OCI-LY3 (cell line): ENCODE measurements at regions not wholly inside any gene's neighbourhood (a gene's known extent, or its start where the extent isn't known, plus 50 kb on each side); places are given as distances from the start of the nearest gene placed in this dataset.
"Not testable (repeated sequence)": the region's sequence is repeated elsewhere in the genome, so short reads cannot be mapped to it uniquely, and the experiment has no call there.

Experiments
- H2AFZ ChIP-seq: fragments of 200-600, 300-600 bp; shearing (Covaris generic); 2 replicates; pipeline ENCODE4 v1.6.0; 2014; ENCODE audit warnings: antibody characterized with exemption, low read depth, low read length
- H3K27ac ChIP-seq: fragments of 200-600, 300-600 bp; sonication (generic); 2 replicates; pipeline ENCODE4 v1.5.1; 2014; ENCODE audit warnings: mild to moderate bottlenecking, low read length, moderate library complexity, mixed read lengths
- H3K27me3 ChIP-seq: fragments of 200-600, 300-600 bp; sonication (generic); 2 replicates; pipeline ENCODE4 v1.6.1; 2014; ENCODE audit warnings: low read depth, low read length, mixed read lengths
- H3K36me3 ChIP-seq: fragments of 200-600, 300-600 bp; sonication (generic); replicated peaks from 2 replicates; pipeline ENCODE3; 2014; ENCODE audit warnings: low read depth, low read length, mixed read lengths
- H3K4me1 ChIP-seq: fragments of 300-600, 200-600 bp; sonication (generic); 2 replicates; pipeline ENCODE4 v1.6.1; 2014; ENCODE audit warnings: low read length, mixed read lengths
- H3K4me2 ChIP-seq: fragments of 200-600, 300-600 bp; sonication (generic); 2 replicates; pipeline ENCODE4 v1.6.1; 2014; ENCODE audit warnings: low read length, mixed read lengths
- H3K4me3 ChIP-seq: fragments of 300-600, 200-600 bp; sonication (generic); 2 replicates; pipeline ENCODE4 v1.5.1; 2014; ENCODE audit warnings: antibody characterized with exemption, mild to moderate bottlenecking, low read length, moderate library complexity
- H3K79me2 ChIP-seq: fragments of 300-600, 200-600 bp; shearing (Covaris generic); 2 replicates; pipeline ENCODE4 v1.6.1; 2014; ENCODE audit warnings: mild to moderate bottlenecking, low read length, mixed read lengths
- H3K9ac ChIP-seq: fragments of 300-600, 200-600 bp; shearing (Covaris generic); 2 replicates; pipeline ENCODE4 v1.6.0; 2014; ENCODE audit warnings: mild to moderate bottlenecking, low read length, moderate library complexity
- H3K9me3 ChIP-seq: fragments of 200-600, 300-600 bp; shearing (Covaris generic); 2 replicates; pipeline ENCODE4 v1.6.1; 2014; ENCODE audit warnings: low read length, mixed read lengths; ENCODE audit not compliant: insufficient read depth
- H4K20me1 ChIP-seq: fragments of 200-600, 300-600 bp; sonication (generic); 2 replicates; pipeline ENCODE4 v1.6.1; 2016; ENCODE audit warnings: low read length, mixed read lengths; ENCODE audit not compliant: insufficient read depth
- CTCF ChIP-seq: fragments of 200-600, 300-600 bp; sonication (generic); IDR thresholded peaks from 2 replicates; pipeline ENCODE4 v1.5.1; 2014; ENCODE audit warnings: antibody characterized with exemption, low read length, low read depth
- EZH2phosphoT487 ChIP-seq: fragments of 200-600 bp; shearing (Covaris generic); IDR thresholded peaks from 2 replicates; pipeline ENCODE4 v1.6.1; 2018; ENCODE audit warnings: antibody characterized with exemption, mixed run types, low read depth

GRCh38 chr2:744088-744487, 66.9 kb upstream of the TMEM18 start:
- H3K36me3 ChIP-seq, result no peaks in the 10 kb centered on the region
- H3K9me3 ChIP-seq, result no peaks in the 10 kb centered on the region
- H3K79me2 ChIP-seq, result no peaks in the 10 kb centered on the region
- no peak overlapping the region for H2AFZ ChIP-seq
- no peaks in the 10 kb centered on the region for H4K20me1 ChIP-seq
- no peak overlapping the region for H3K27ac ChIP-seq
- 0 out of 2 replicates have a peak, but pooled peaks cover 2% of the 10 kb centered on the region for H3K27me3 ChIP-seq
- no peak overlapping the region for H3K9ac ChIP-seq
- no peaks in the 10 kb centered on the region for H3K4me1 ChIP-seq
- TF ChIP-seq EZH2phosphoT487 (no peak), CTCF (no peak)
- no peak overlapping the region for H3K4me2 ChIP-seq
- H3K4me3 ChIP-seq, result no peak overlapping the region

GRCh38 chr2:742221-742620, 65.0 kb upstream of the TMEM18 start:
- no peaks in the 10 kb centered on the region for H3K36me3 ChIP-seq
- no peak overlapping the region for H3K4me2 ChIP-seq
- no peaks in the 10 kb centered on the region for H4K20me1 ChIP-seq
- peaks cover 4% of the 10 kb centered on the region; the same call in 1 of the 2 replicates for H3K4me1 ChIP-seq
- H2AFZ ChIP-seq, result no peak overlapping the region
- no peak overlapping the region for H3K4me3 ChIP-seq
- TF ChIP-seq CTCF, result no peak
- no peaks in the 10 kb centered on the region for H3K79me2 ChIP-seq
- H3K27me3 ChIP-seq, result 0 out of 2 replicates have a peak, but pooled peaks cover 2% of the 10 kb centered on the region
- no peak overlapping the region for H3K27ac ChIP-seq
- H3K9ac ChIP-seq, result no peak overlapping the region
- H3K9me3 ChIP-seq, result no peaks in the 10 kb centered on the region

- no peak for TF ChIP-seq CTCF
- no peak for TF ChIP-seq EZH2phosphoT487
- no peak overlapping the region for H3K27ac ChIP-seq
- no peaks in the 10 kb centered on the region for H3K79me2 ChIP-seq
- H3K4me2 ChIP-seq, result no peak overlapping the region
- peaks cover 11% of the 10 kb centered on the region; the same call in 1 of the 2 replicates for H3K4me1 ChIP-seq
- no peaks in the 10 kb centered on the region for H3K9me3 ChIP-seq
- H3K36me3 ChIP-seq, result no peaks in the 10 kb centered on the region
- H3K9ac ChIP-seq, result no peak overlapping the region
- no peaks in the 10 kb centered on the region for H4K20me1 ChIP-seq
- H2AFZ ChIP-seq, result no peak overlapping the region
- no peak overlapping the region for H3K4me3 ChIP-seq
- 0 out of 2 replicates have a peak, but pooled peaks cover 2% of the 10 kb centered on the region for H3K27me3 ChIP-seq
Measured at GRCh38 chr2:741195-741496, 63.9 kb upstream of the TMEM18 start.

- not testable (repeated sequence) for H2AFZ ChIP-seq, H4K20me1 ChIP-seq, H3K9ac ChIP-seq, H3K36me3 ChIP-seq, H3K4me3 ChIP-seq, H3K9me3 ChIP-seq, H3K27me3 ChIP-seq, H3K27ac ChIP-seq, H3K4me2 ChIP-seq, H3K79me2 ChIP-seq
- peaks cover 16% of the 10 kb centered on the region for H3K4me1 ChIP-seq
Measured at GRCh38 chr2:740322-741194, 63.4 kb upstream of the TMEM18 start.

- not testable (repeated sequence) for H3K4me3 ChIP-seq, H3K9me3 ChIP-seq, H3K27me3 ChIP-seq, H3K36me3 ChIP-seq, H4K20me1 ChIP-seq, H3K9ac ChIP-seq, H3K79me2 ChIP-seq, H3K4me2 ChIP-seq, H2AFZ ChIP-seq, H3K27ac ChIP-seq
- peaks cover 23% of the 10 kb centered on the region for H3K4me1 ChIP-seq
Measured at GRCh38 chr2:739864-740321, 62.7 kb upstream of the TMEM18 start.
